Skeletal muscle tissue (tissue), 3 donors: ENCODE measurements at regions not wholly inside any gene's neighbourhood (a gene's known extent, or its start where the extent isn't known, plus 50 kb on each side); places are given as distances from the start of the nearest gene placed in this dataset.

Source experiments
- H3K27ac ChIP-seq: one replicate; pipeline ENCODE4 v1.7.0; 2013; ENCODE audit warnings: mild to moderate bottlenecking, low read depth, low read length, inconsistent platforms
- H3K27me3 ChIP-seq, 3 donors: one replicate each; pipeline ENCODE4 v1.7.0; 2013; ENCODE audit warnings: low read length in 3 of 3; ENCODE audit not compliant: control insufficient read depth in 3 of 3, insufficient read depth in 3 of 3
- H3K36me3 ChIP-seq, 3 donors: one replicate each; pipeline ENCODE4 v1.7.0; 2013; ENCODE audit warnings: low read length in 3 of 3; ENCODE audit not compliant: control insufficient read depth in 3 of 3, insufficient read depth in 3 of 3
- H3K4me1 ChIP-seq, 3 donors: one replicate each; pipeline ENCODE4 v1.7.0; 2013; ENCODE audit warnings: low read length in 3 of 3, mild to moderate bottlenecking in 3 of 3; ENCODE audit not compliant: control insufficient read depth in 3 of 3, insufficient read depth in 3 of 3
- H3K4me3 ChIP-seq, 3 donors: one replicate each; pipeline ENCODE4 v1.7.0; 2013; ENCODE audit warnings: low read length in 3 of 3
- H3K9ac ChIP-seq, 3 donors: one replicate each; pipeline ENCODE4 v1.7.0; 2013; ENCODE audit warnings: low read length in 3 of 3, mild to moderate bottlenecking in 3 of 3, moderate library complexity in 2 of 3, low read depth in 1 of 3
- H3K9me3 ChIP-seq, 3 donors: one replicate each; pipeline ENCODE4 v1.7.0; 2013; ENCODE audit warnings: low read length in 3 of 3; ENCODE audit not compliant: control insufficient read depth in 3 of 3
- donor health status: Osteomylitis.

DNA sequence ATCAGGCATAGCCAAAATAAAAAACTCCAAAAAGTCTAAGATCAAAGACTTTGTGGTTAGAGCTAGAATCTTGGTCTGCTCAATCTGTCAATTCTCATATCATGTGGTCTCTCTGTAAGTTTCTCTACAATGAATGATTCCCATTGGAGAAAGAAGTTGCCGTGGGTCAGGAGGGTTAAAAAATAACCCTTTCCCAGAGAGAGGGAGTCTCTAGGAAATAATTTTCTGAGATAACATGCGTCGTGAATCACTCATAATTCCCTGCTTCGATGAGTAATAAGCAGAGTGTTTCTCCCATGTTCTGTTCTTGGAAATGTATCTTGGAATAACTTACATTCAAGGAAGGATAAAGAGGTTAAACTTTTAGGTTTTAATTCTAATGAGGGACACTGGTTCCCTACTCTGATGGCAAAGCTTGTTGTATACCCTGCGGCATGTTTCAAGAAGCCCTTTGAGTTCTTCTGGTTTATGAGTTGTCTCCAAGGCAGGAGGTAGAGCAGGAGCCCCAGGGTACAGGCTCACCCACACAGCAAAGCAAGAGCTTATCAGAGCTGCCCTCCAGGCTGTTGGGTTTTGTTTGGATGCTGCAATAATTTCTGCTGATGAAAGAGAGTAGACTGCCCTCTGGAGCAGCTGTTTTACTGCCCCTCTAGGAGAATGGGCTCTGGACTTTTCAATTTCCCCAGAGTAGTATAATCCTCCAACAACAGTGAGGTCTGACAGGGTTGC lies 599.1 kb downstream of the QKI start:
- H3K4me1 ChIP-seq = peaks cover 6 to 9% (median 7%) of the 10 kb centered on the region in 3 donors
- H3K27me3 ChIP-seq = no peaks in the 10 kb centered on the region
- H3K36me3 ChIP-seq = no peaks in the 10 kb centered on the region
- no peaks in the 10 kb centered on the region for H3K9me3 ChIP-seq
- no peak overlapping the region for H3K9ac ChIP-seq
- no peak overlapping the region for H3K27ac ChIP-seq
- H3K4me3 ChIP-seq = no peak overlapping the region

DNA sequence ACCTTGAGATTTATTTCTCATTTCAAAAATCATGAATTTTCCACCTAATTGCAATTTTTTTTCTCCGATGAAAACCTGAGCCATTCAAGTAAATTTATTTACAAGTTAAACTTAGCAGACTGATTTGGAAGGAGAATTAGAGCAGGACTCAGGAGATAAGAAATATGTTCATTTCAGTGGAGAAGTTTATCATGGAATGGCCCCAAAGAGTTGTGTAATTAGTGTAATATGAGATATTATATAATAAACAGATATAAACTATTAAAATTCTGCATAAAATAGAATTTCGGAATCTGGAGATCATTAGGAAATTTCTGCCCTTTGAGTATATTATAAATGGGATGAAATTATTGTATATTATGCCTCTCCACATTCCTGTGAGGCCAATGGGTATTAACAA lies 596.8 kb downstream of the QKI start:
- H3K36me3 ChIP-seq = no peaks in the 10 kb centered on the region
- no peak overlapping the region for H3K4me3 ChIP-seq
- no peaks in the 10 kb centered on the region for H3K27me3 ChIP-seq
- H3K4me1 ChIP-seq = peaks cover 6 to 9% (median 7%) of the 10 kb centered on the region in 3 donors
- H3K9ac ChIP-seq = no peak overlapping the region
- no peak overlapping the region for H3K27ac ChIP-seq
- no peaks in the 10 kb centered on the region for H3K9me3 ChIP-seq

DNA sequence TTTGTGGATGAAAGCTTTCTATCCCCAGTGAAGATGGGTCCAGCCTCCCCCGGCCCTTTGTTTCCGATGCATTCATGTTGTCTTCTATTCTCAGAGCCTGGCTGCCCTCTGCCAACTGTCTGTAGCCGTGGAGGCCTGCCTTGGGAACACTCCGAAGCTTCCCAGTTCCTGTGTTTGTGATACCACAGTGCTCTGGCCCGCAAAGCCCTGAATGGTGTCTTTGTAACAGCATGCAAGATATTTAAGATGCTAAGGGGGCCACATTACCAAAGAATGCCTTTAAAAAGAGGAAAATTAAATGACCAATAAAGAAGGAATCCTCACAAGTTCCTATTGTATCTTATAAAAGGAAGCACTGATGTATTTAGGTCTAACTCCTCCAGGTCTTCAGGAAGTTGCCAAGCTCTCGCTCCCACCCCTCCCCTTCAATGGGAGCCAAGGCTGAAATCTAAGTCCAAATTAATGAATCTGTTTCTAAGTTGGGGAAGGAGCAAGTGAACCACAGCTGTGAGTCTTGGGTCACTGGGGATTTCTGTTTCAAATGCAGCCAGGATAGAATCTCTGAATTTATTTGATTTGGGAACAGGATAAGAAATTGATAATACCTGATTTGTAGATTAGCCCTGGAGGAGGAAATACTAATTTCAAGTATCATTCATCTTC lies 596.1 kb downstream of the QKI start:
- no peak overlapping the region for H3K4me3 ChIP-seq
- peak overlapping the region in 1 of 3 donors; percentile 19 for H3K9ac ChIP-seq
- H3K4me1 ChIP-seq = peaks cover 6 to 9% (median 7%) of the 10 kb centered on the region in 3 donors
- H3K36me3 ChIP-seq = no peaks in the 10 kb centered on the region
- H3K27me3 ChIP-seq = no peaks in the 10 kb centered on the region
- H3K9me3 ChIP-seq = no peaks in the 10 kb centered on the region
- no peak overlapping the region for H3K27ac ChIP-seq

DNA sequence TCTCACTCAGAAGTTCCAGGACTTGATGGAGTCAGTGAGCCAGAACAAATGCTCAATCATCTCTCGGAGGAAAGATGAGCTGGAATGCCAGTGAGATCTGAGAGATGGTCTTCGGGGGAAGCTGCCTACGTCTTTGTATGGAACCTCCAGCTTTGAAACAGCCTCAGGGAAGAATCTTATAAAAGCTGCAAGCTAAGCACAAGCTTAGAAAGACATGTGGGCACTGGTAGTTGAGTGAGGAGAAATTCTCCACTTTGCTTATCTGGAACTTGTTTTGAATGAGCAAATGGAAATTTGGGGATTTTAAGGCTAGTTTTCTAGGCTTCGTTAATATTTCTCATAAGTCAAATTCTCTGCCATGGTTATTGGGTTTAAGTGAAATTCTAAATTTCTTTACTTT lies 594.4 kb downstream of the QKI start:
- Histone ChIP-seq H3K27me3 (no peaks in the 10 kb centered on the region), H3K4me1 (peaks cover 4 to 7% (median 6%) of the 10 kb centered on the region in 3 donors), H3K4me3 (no peak overlapping the region), H3K36me3 (no peaks in the 10 kb centered on the region), H3K9me3 (no peaks in the 10 kb centered on the region), H3K9ac (no peak overlapping the region), H3K27ac (no peak overlapping the region)

DNA sequence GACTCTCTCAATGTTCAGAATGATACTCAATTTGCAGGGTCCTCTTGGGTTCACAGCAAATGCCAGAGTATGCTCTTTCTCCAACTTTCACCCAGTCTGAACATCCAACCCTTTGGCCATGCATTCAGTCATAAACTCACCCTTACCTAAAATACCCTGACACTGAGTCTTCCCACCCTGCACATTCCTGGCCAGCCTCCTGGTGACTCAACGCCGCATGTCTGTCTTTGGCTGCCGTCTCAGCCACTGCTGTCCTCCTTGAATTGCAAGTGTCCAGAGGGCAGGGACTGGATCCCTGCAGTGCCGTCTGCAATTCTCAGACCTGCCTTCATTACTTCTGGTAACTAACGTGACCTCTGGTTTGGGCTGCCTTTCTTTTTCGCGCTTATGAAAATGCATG lies 593.4 kb downstream of the QKI start:
- no peak overlapping the region for H3K27ac ChIP-seq
- no peak overlapping the region for H3K9ac ChIP-seq
- peaks cover 4 to 7% (median 6%) of the 10 kb centered on the region in 3 donors for H3K4me1 ChIP-seq
- H3K27me3 ChIP-seq = no peaks in the 10 kb centered on the region
- H3K9me3 ChIP-seq = no peaks in the 10 kb centered on the region
- H3K4me3 ChIP-seq = no peak overlapping the region
- no peaks in the 10 kb centered on the region for H3K36me3 ChIP-seq

DNA sequence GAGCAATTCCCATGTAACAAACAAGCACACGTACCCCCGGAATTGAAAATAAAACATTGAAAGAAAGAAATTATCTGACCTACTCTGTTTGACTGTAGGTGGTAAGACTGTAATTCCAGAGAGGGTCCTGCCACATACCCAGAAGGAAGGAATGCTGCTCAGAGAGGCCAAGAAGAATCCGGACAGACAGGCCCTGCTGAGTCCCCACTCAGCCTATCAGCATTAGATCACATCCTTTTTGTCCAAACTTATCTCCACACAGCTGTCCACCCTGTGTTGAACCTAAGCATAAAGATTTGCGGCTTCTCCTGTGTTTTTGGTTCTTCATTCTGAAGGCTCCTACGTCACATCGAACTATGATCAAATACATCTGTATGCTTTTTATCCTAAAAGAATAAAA lies 591.9 kb downstream of the QKI start:
- Histone ChIP-seq H3K4me1 (peaks cover 4 to 7% (median 6%) of the 10 kb centered on the region in 3 donors), H3K27ac (no peak overlapping the region), H3K27me3 (no peaks in the 10 kb centered on the region), H3K9me3 (no peaks in the 10 kb centered on the region), H3K9ac (no peak overlapping the region), H3K36me3 (no peaks in the 10 kb centered on the region), H3K4me3 (no peak overlapping the region)

DNA sequence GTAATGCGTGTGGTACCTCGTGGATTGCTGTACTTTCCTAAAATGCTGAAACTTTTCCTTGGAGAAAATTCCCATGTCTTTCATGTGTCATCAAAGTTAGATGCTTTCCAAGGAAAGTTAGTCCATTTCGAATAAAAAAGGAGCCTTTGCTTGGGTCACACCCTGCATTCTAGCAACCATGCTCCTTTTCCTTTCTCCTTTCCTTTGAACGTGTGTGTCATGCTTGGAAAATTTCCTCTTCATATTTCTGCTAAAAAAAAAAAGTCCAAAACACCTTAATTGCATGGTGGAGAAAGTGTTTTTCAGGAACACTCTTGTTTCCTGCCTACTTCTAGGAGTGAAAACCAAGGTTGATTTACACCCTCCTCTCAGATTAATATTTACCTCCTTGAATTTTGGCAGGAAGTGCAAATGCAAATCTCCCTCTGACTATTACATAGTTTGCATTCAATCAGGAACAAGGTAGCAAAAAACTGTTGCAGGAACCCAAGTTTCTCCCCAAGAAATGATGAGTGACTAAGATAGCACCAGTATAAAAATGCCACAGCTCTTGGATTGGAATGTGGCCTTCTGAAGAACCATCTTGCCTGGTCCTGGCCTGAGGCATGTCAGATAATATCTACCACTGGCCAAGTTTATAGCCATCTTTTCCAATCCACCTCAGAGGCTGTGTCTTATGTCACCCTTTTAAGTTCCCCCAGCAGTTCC lies 590.6 kb downstream of the QKI start:
- H3K27me3 ChIP-seq = no peaks in the 10 kb centered on the region
- H3K9ac ChIP-seq = no peak overlapping the region
- H3K4me3 ChIP-seq = no peak overlapping the region
- H3K27ac ChIP-seq = no peak overlapping the region
- H3K9me3 ChIP-seq = no peaks in the 10 kb centered on the region
- H3K4me1 ChIP-seq = peaks cover 0 to 1% (median 0%) of the 10 kb centered on the region in 3 donors
- no peaks in the 10 kb centered on the region for H3K36me3 ChIP-seq

DNA sequence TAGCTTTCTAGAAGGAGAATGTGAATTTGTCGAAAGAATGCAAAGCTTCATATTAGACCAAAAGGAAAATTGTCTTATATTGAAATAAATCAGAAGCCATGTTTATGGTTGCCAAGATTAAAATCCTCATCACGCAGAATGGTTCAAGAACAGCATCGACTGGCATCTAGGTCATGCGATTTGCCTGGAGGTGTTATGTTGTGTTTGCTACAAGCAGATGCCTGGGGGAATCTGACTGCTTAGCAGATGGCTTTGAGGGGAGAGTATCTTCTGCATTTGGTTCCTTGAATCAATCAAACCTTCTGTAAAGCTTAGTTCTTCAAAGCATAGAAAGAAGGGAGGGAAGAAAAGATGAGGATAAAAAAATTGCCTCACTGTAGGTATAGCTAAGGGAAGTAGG lies 585.8 kb downstream of the QKI start:
- Histone ChIP-seq H3K36me3 (no peaks in the 10 kb centered on the region), H3K27ac (no peak overlapping the region), H3K27me3 (no peaks in the 10 kb centered on the region), H3K4me3 (no peak overlapping the region), H3K9me3 (no peaks in the 10 kb centered on the region), H3K9ac (no peak overlapping the region), H3K4me1 (no peaks in the 10 kb centered on the region)

DNA sequence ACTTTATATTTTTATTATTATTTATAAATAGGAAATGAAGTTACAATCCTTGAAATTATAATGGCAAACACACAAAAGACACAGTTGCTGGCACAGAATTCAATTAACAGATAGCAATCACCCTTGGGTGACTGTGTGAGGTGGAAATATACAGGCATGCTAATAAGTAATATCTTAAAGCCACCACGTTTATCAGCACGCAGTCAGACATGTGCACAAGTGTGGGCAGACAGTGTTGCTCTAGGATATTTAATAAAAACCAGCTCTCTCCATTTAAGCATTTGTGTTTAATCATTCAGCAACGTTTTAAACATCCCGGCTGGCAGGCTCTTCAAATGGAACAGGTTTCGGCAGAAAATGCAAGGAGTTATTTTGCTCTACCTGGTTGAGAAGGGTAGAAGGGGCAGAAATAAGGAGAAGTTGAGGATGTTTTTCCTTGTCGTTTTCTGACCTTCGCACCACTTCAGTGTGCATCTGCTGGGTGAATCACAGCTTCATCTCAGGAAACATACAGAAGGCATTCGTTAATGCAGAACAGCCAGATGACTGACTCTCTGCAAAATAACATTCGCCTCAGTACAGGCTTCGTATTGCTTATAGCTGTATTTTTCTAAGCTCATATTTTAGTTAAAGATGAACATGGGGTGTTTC lies 585.1 kb downstream of the QKI start:
- H3K4me3 ChIP-seq = no peak overlapping the region

DNA sequence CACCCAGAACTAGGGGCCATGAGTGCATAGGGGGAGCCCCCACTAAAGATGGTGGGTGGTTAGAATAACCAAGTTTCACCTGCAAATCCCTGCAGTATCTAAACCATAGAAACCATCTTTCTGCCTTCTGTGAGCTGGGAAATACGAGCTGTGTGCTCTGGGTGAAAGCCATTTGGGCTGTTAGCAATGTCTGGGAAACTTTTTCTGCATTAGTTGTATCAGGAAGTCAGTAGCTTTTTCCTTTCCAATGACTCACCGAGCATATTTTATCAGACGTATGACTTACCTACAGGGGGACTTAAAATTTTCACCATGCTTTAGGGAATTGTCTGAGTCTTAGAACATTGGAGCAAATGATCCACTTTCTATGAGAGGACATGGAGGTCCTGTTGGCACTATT lies 584.0 kb downstream of the QKI start:
- H3K4me1 ChIP-seq = no peaks in the 10 kb centered on the region
- no peaks in the 10 kb centered on the region for H3K36me3 ChIP-seq
- no peak overlapping the region for H3K27ac ChIP-seq
- no peak overlapping the region for H3K4me3 ChIP-seq
- H3K9ac ChIP-seq = no peak overlapping the region
- no peaks in the 10 kb centered on the region for H3K9me3 ChIP-seq
- no peaks in the 10 kb centered on the region for H3K27me3 ChIP-seq

More for the DNA sequence above, 585.1 kb downstream of the QKI start:
- Histone ChIP-seq H3K9ac (no peak overlapping the region), H3K4me1 (no peaks in the 10 kb centered on the region), H3K27ac (no peak overlapping the region), H3K36me3 (no peaks in the 10 kb centered on the region), H3K27me3 (no peaks in the 10 kb centered on the region), H3K9me3 (no peaks in the 10 kb centered on the region)
